ENCODE measurements at regions not wholly inside any gene's neighbourhood (a gene's known extent, or its start where the extent isn't known, plus 50 kb on each side); places are given as distances from the start of the nearest gene placed in this dataset.

DNA sequence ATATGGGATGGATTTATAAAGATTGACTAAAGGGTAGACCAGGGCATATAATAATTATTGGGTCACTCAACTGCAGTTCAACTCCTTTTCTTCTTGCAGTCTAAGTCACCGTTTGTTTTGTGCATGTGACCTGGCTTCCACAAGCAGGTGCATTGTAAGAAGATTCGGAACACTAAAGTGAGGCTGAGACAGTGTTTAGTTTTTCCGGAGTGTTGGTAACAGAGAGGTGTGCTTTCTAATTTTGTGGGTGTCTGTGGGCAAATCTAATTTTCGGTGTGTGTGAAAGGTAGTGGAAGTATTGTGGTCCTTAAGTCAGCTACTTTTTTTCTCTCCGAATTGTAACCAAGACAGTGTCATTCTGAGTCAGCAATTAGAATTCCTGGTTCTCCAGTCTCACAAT, 184.5 kb downstream of the CDH19 start:
- TF ChIP-seq EZH2phosphoT487 (IDR thresholded peaks at IDR 0.05; ENCODE audit: borderline replicate concordance) = no peak
- no peak for TF ChIP-seq POLR2AphosphoS5 (IDR thresholded peaks at IDR 0.05; ENCODE audit: low read depth, low read length)
- TF ChIP-seq JUND (IDR thresholded peaks at IDR 0.05) = no peak
- no peak for TF ChIP-seq RAD21 (IDR thresholded peaks at IDR 0.05; ENCODE audit: low read depth)
- TF ChIP-seq EZH2 (IDR thresholded peaks at IDR 0.05) = no peak
- TF ChIP-seq, protein P1, sequence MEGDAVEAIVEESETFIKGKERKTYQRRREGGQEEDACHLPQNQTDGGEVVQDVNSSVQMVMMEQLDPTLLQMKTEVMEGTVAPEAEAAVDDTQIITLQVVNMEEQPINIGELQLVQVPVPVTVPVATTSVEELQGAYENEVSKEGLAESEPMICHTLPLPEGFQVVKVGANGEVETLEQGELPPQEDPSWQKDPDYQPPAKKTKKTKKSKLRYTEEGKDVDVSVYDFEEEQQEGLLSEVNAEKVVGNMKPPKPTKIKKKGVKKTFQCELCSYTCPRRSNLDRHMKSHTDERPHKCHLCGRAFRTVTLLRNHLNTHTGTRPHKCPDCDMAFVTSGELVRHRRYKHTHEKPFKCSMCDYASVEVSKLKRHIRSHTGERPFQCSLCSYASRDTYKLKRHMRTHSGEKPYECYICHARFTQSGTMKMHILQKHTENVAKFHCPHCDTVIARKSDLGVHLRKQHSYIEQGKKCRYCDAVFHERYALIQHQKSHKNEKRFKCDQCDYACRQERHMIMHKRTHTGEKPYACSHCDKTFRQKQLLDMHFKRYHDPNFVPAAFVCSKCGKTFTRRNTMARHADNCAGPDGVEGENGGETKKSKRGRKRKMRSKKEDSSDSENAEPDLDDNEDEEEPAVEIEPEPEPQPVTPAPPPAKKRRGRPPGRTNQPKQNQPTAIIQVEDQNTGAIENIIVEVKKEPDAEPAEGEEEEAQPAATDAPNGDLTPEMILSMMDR (IDR thresholded peaks at IDR 0.05 in 2 of 3, conservative IDR thresholded peaks at IDR 0.05 in 1 of 3; ENCODE audit: borderline replicate concordance in 1 of 3, insufficient read depth in 1 of 3, low read depth in 2 of 3, low read length in 2 of 3) = no peak
- no peak for TF ChIP-seq POLR2A (IDR thresholded peaks at IDR 0.05; ENCODE audit: borderline replicate concordance, extremely low read depth, insufficient read depth, insufficient read length)
- TF ChIP-seq, protein P2, sequence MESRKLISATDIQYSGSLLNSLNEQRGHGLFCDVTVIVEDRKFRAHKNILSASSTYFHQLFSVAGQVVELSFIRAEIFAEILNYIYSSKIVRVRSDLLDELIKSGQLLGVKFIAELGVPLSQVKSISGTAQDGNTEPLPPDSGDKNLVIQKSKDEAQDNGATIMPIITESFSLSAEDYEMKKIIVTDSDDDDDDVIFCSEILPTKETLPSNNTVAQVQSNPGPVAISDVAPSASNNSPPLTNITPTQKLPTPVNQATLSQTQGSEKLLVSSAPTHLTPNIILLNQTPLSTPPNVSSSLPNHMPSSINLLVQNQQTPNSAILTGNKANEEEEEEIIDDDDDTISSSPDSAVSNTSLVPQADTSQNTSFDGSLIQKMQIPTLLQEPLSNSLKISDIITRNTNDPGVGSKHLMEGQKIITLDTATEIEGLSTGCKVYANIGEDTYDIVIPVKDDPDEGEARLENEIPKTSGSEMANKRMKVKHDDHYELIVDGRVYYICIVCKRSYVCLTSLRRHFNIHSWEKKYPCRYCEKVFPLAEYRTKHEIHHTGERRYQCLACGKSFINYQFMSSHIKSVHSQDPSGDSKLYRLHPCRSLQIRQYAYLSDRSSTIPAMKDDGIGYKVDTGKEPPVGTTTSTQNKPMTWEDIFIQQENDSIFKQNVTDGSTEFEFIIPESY (IDR thresholded peaks at IDR 0.05; ENCODE audit: extremely low read depth, insufficient replicate concordance, low read length) = no peak
- TF ChIP-seq TCF7L2 (IDR thresholded peaks at IDR 0.05; ENCODE audit: borderline replicate concordance, extremely low read depth, insufficient read depth, insufficient read length) = no peak
- TF ChIP-seq SIN3A (IDR thresholded peaks at IDR 0.05; ENCODE audit: low read depth) = no peak
- TF ChIP-seq, protein P3, sequence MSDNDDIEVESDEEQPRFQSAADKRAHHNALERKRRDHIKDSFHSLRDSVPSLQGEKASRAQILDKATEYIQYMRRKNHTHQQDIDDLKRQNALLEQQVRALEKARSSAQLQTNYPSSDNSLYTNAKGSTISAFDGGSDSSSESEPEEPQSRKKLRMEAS (IDR thresholded peaks at IDR 0.05) = no peak

Data from HCT116 (cell line).